OCI-LY3 (cell line): ENCODE measurements at regions not wholly inside any gene's neighbourhood (a gene's known extent, or its start where the extent isn't known, plus 50 kb on each side); places are given as distances from the start of the nearest gene placed in this dataset.

Source experiments
- H2AFZ ChIP-seq: fragments of 200-600, 300-600 bp; shearing (Covaris generic); 2 replicates; pipeline ENCODE4 v1.6.0; 2014; ENCODE audit warnings: antibody characterized with exemption, low read depth, low read length
- H3K27ac ChIP-seq: fragments of 200-600, 300-600 bp; sonication (generic); 2 replicates; pipeline ENCODE4 v1.5.1; 2014; ENCODE audit warnings: mild to moderate bottlenecking, low read length, moderate library complexity, mixed read lengths
- H3K27me3 ChIP-seq: fragments of 200-600, 300-600 bp; sonication (generic); 2 replicates; pipeline ENCODE4 v1.6.1; 2014; ENCODE audit warnings: low read depth, low read length, mixed read lengths
- H3K36me3 ChIP-seq: fragments of 200-600, 300-600 bp; sonication (generic); replicated peaks from 2 replicates; pipeline ENCODE3; 2014; ENCODE audit warnings: low read depth, low read length, mixed read lengths
- H3K4me1 ChIP-seq: fragments of 300-600, 200-600 bp; sonication (generic); 2 replicates; pipeline ENCODE4 v1.6.1; 2014; ENCODE audit warnings: low read length, mixed read lengths
- H3K4me2 ChIP-seq: fragments of 200-600, 300-600 bp; sonication (generic); 2 replicates; pipeline ENCODE4 v1.6.1; 2014; ENCODE audit warnings: low read length, mixed read lengths
- H3K4me3 ChIP-seq: fragments of 300-600, 200-600 bp; sonication (generic); 2 replicates; pipeline ENCODE4 v1.5.1; 2014; ENCODE audit warnings: antibody characterized with exemption, mild to moderate bottlenecking, low read length, moderate library complexity
- H3K79me2 ChIP-seq: fragments of 300-600, 200-600 bp; shearing (Covaris generic); 2 replicates; pipeline ENCODE4 v1.6.1; 2014; ENCODE audit warnings: mild to moderate bottlenecking, low read length, mixed read lengths
- H3K9ac ChIP-seq: fragments of 300-600, 200-600 bp; shearing (Covaris generic); 2 replicates; pipeline ENCODE4 v1.6.0; 2014; ENCODE audit warnings: mild to moderate bottlenecking, low read length, moderate library complexity
- H3K9me3 ChIP-seq: fragments of 200-600, 300-600 bp; shearing (Covaris generic); 2 replicates; pipeline ENCODE4 v1.6.1; 2014; ENCODE audit warnings: low read length, mixed read lengths; ENCODE audit not compliant: insufficient read depth
- H4K20me1 ChIP-seq: fragments of 200-600, 300-600 bp; sonication (generic); 2 replicates; pipeline ENCODE4 v1.6.1; 2016; ENCODE audit warnings: low read length, mixed read lengths; ENCODE audit not compliant: insufficient read depth
- EZH2phosphoT487 ChIP-seq: fragments of 200-600 bp; shearing (Covaris generic); IDR thresholded peaks from 2 replicates; pipeline ENCODE4 v1.6.1; 2018; ENCODE audit warnings: antibody characterized with exemption, mixed run types, low read depth
- TF ChIP-seq, protein P1 (sequence below): fragments of 200-600, 300-600 bp; sonication (generic); IDR thresholded peaks from 2 replicates; pipeline ENCODE4 v1.5.1; 2014; ENCODE audit warnings: antibody characterized with exemption, low read length, low read depth

- no peak overlapping the region for H3K4me3 ChIP-seq
- no peaks in the 10 kb centered on the region for H3K79me2 ChIP-seq
- H3K4me2 ChIP-seq, result no peak overlapping the region
- no peaks in the 10 kb centered on the region for H3K4me1 ChIP-seq
- TF ChIP-seq EZH2phosphoT487, result no peak
- TF ChIP-seq, protein P1, sequence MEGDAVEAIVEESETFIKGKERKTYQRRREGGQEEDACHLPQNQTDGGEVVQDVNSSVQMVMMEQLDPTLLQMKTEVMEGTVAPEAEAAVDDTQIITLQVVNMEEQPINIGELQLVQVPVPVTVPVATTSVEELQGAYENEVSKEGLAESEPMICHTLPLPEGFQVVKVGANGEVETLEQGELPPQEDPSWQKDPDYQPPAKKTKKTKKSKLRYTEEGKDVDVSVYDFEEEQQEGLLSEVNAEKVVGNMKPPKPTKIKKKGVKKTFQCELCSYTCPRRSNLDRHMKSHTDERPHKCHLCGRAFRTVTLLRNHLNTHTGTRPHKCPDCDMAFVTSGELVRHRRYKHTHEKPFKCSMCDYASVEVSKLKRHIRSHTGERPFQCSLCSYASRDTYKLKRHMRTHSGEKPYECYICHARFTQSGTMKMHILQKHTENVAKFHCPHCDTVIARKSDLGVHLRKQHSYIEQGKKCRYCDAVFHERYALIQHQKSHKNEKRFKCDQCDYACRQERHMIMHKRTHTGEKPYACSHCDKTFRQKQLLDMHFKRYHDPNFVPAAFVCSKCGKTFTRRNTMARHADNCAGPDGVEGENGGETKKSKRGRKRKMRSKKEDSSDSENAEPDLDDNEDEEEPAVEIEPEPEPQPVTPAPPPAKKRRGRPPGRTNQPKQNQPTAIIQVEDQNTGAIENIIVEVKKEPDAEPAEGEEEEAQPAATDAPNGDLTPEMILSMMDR, result no peak
- H4K20me1 ChIP-seq, result no peaks in the 10 kb centered on the region
- H3K9me3 ChIP-seq, result no peaks in the 10 kb centered on the region
- H3K9ac ChIP-seq, result no peak overlapping the region
- H3K27ac ChIP-seq, result no peak overlapping the region
- no peaks in the 10 kb centered on the region for H3K27me3 ChIP-seq
- H2AFZ ChIP-seq, result no peak overlapping the region
- no peaks in the 10 kb centered on the region for H3K36me3 ChIP-seq
Observed at GRCh38 chrX:138858438-138858837, 146.9 kb upstream of the FGF13 start.

DNA sequence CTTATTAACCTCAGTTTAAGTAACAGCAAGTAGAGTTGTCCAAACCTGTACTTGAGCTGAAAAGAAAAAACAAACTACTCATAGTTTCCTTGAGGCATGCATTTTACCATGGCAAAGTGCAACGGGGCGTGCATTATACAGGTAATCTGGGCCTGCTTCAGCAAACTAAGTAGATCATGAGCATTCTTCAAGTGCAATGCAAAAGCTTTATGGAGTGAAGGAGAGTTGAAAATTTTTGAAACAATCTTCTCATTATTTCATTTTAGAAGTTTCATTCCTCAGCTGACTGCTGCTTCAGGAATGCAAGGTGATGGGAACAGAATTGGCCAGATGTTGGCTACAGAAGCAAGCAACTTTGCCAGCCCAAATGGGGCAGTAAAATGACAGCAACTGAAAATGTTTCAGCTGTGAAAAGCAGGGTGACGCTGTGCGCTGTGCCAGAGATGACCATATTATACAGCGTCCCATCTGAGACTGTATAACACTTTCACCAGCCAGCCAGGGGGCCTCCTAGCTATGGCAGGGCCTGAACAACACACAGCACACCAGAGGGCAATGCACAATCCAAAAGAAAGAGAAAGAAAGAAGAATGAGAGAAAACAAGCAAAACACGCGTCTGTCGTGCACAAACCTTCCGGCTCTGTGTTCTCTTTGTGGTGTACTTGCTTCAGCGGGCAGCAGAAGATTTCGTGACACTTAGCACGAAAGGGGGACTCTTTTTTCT lies 145.5 kb upstream of the FGF13 start:
- Histone ChIP-seq H3K4me2 (no peak overlapping the region), H3K4me3 (no peak overlapping the region), H2AFZ (no peak overlapping the region), H3K27ac (no peak overlapping the region), H4K20me1 (no peaks in the 10 kb centered on the region), H3K27me3 (no peaks in the 10 kb centered on the region), H3K36me3 (no peaks in the 10 kb centered on the region), H3K9me3 (no peaks in the 10 kb centered on the region), H3K79me2 (no peaks in the 10 kb centered on the region), H3K9ac (no peak overlapping the region), H3K4me1 (no peaks in the 10 kb centered on the region)
- TF ChIP-seq, protein P1, result no peak
- no peak for TF ChIP-seq EZH2phosphoT487

GRCh38 chrX:138853936-138854335 lies 142.4 kb upstream of the FGF13 start:
- H3K27me3 ChIP-seq, result no peaks in the 10 kb centered on the region
- H3K4me3 ChIP-seq, result no peak overlapping the region
- H3K27ac ChIP-seq, result no peak overlapping the region
- no peak overlapping the region for H3K4me2 ChIP-seq
- H4K20me1 ChIP-seq, result no peaks in the 10 kb centered on the region
- no peak overlapping the region for H3K9ac ChIP-seq
- H2AFZ ChIP-seq, result no peak overlapping the region
- H3K79me2 ChIP-seq, result no peaks in the 10 kb centered on the region
- TF ChIP-seq EZH2phosphoT487, result no peak
- TF ChIP-seq, protein P1, result no peak
- no peaks in the 10 kb centered on the region for H3K9me3 ChIP-seq
- no peaks in the 10 kb centered on the region for H3K4me1 ChIP-seq
- H3K36me3 ChIP-seq, result no peaks in the 10 kb centered on the region

DNA sequence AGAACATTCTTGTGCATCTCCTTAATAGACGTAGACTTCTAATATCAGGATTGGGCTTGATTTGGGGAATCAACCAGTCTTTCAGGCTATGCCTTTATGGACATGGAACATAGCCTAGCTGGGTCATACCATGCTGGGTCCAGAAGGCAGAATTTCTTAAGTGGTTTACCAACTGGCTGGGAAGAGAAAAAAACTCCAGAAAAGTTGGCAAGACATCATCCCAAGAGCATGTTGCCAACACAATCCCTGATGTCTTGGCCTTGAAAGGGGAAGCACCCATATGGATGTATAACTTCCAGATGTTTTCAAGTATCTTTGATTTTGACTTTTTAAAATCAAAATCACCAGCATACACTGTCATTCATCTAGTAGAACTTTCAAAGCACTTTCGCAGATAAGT lies 138.0 kb upstream of the FGF13 start:
- H3K4me3 ChIP-seq, result no peak overlapping the region
- H3K9ac ChIP-seq, result no peak overlapping the region
- H3K27me3 ChIP-seq, result no peaks in the 10 kb centered on the region
- TF ChIP-seq, protein P1, result no peak
- no peak for TF ChIP-seq EZH2phosphoT487
- H3K4me1 ChIP-seq, result no peaks in the 10 kb centered on the region
- H3K9me3 ChIP-seq, result no peaks in the 10 kb centered on the region
- no peaks in the 10 kb centered on the region for H3K79me2 ChIP-seq
- H4K20me1 ChIP-seq, result no peaks in the 10 kb centered on the region
- H2AFZ ChIP-seq, result no peak overlapping the region
- no peak overlapping the region for H3K27ac ChIP-seq
- H3K36me3 ChIP-seq, result no peaks in the 10 kb centered on the region
- no peak overlapping the region for H3K4me2 ChIP-seq
